Testis (tissue), 2 donors: ENCODE measurements at regions not wholly inside any gene's neighbourhood (a gene's known extent, or its start where the extent isn't known, plus 50 kb on each side); places are given as distances from the start of the nearest gene placed in this dataset.

Experiments
- POLR2A ChIP-seq: fragments of 450-650 bp; IDR thresholded peaks from one replicate; pipeline ENCODE4 v1.6.1; 2017; ENCODE audit warnings: antibody characterized with exemption, mild to moderate bottlenecking, moderate library complexity
- TF ChIP-seq, protein P1 (sequence below), 3 experiments: fragments of 450-650 bp in 2 of 3; fragments of 200-600 bp in 1 of 3; sonication (generic) in 1 of 3; IDR thresholded peaks; one replicate each; pipeline ENCODE4 v1.5.1; 2016 to 2019; ENCODE audit warnings: antibody characterized with exemption in 3 of 3, mild to moderate bottlenecking in 2 of 3, moderate library complexity in 1 of 3

- TF ChIP-seq, protein P1, sequence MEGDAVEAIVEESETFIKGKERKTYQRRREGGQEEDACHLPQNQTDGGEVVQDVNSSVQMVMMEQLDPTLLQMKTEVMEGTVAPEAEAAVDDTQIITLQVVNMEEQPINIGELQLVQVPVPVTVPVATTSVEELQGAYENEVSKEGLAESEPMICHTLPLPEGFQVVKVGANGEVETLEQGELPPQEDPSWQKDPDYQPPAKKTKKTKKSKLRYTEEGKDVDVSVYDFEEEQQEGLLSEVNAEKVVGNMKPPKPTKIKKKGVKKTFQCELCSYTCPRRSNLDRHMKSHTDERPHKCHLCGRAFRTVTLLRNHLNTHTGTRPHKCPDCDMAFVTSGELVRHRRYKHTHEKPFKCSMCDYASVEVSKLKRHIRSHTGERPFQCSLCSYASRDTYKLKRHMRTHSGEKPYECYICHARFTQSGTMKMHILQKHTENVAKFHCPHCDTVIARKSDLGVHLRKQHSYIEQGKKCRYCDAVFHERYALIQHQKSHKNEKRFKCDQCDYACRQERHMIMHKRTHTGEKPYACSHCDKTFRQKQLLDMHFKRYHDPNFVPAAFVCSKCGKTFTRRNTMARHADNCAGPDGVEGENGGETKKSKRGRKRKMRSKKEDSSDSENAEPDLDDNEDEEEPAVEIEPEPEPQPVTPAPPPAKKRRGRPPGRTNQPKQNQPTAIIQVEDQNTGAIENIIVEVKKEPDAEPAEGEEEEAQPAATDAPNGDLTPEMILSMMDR (IDR thresholded peaks at IDR 0.05): no peak
- no peak for TF ChIP-seq POLR2A
Measured at GRCh38 chr4:11704186-11704830, 275.6 kb upstream of the HS3ST1 start.
